ENCODE measurements at regions not wholly inside any gene's neighbourhood (a gene's known extent, or its start where the extent isn't known, plus 50 kb on each side); places are given as distances from the start of the nearest gene placed in this dataset.

- no peak for TF ChIP-seq ZNF462 (CRISPR knock-in tag; IDR thresholded peaks at IDR 0.05)
These were observed 202.7 kb upstream of the SLC14A2 start (continued) for GRCh38 chr18:45412577-45412976.

- no peak overlapping the region for H3K4me3 Mint-ChIP-seq
- no peak overlapping the region for H3K27ac Mint-ChIP-seq
- DNase-seq (ENCODE audit: low spot score) (no peak), ATAC-seq (no peak)
- no peaks in the 10 kb centered on the region for H4K20me1 ChIP-seq (replicated peaks; ENCODE audit: insufficient read depth)
- H3K79me2 ChIP-seq (replicated peaks; ENCODE audit: insufficient read depth), result no peaks in the 10 kb centered on the region
- H3K27me3 ChIP-seq (ENCODE audit: insufficient read depth), result no peaks in the 10 kb centered on the region
- peaks cover 3% of the 10 kb centered on the region; the same call in 1 of the 3 replicates for H3K9me3 Mint-ChIP-seq
- H3K36me3 ChIP-seq (ENCODE audit: insufficient read depth), result no peaks in the 10 kb centered on the region
- no peaks in the 10 kb centered on the region for H3K27me3 Mint-ChIP-seq (ENCODE audit: insufficient read depth, low read depth, poor library complexity)
- no peaks in the 10 kb centered on the region for H3F3A ChIP-seq (replicated peaks; ENCODE audit: low read depth)
- H3K4me3 ChIP-seq, result no peak overlapping the region
- H3K4me2 ChIP-seq, result no peak overlapping the region
- H2AFZ ChIP-seq, result no peak overlapping the region
- no peak overlapping the region for H3K27ac ChIP-seq (ENCODE audit: low read depth)
- H3K36me3 Mint-ChIP-seq (ENCODE audit: low read depth), result no peaks in the 10 kb centered on the region
- peaks cover 14% of the 10 kb centered on the region for H3K9me2 ChIP-seq (ENCODE audit: insufficient read depth)
- H3K4me1 Mint-ChIP-seq, result peaks cover 36% of the 10 kb centered on the region
- H3K4me1 ChIP-seq (ENCODE audit: insufficient read depth), result peaks cover 33% of the 10 kb centered on the region
- TF ChIP-seq POLR2AphosphoS5 (IDR thresholded peaks at IDR 0.05; ENCODE audit: low read depth) (no peak), CREB1 (CRISPR knock-in tag; IDR thresholded peaks at IDR 0.05; ENCODE audit: low read depth) (no peak), EZH2 (IDR thresholded peaks at IDR 0.05; ENCODE audit: low read depth, unreplicated experiment) (no peak), JUNB (IDR thresholded peaks at IDR 0.05; ENCODE audit: unreplicated experiment) (no peak), ZNF462 (CRISPR knock-in tag; IDR thresholded peaks at IDR 0.05) (no peak), CTCF (conservative IDR thresholded peaks at IDR 0.05; ENCODE audit: low read depth in 2 of 2) (no peak), ZNF114 (CRISPR knock-in tag; IDR thresholded peaks at IDR 0.05) (no peak)
These were observed 202.0 kb upstream of the SLC14A2 start for GRCh38 chr18:45413180-45413836.
